GM19468 (cell line): ENCODE measurements at regions not wholly inside any gene's neighbourhood (a gene's known extent, or its start where the extent isn't known, plus 50 kb on each side); places are given as distances from the start of the nearest gene placed in this dataset.

ENCODE experiments used
- ATAC-seq: cut with Tn5 transposase; IDR thresholded peaks from one replicate; pipeline ENCODE4 v1.9.1; 2021; ENCODE audit warnings: mild to moderate bottlenecking, moderate library complexity, moderate number of reproducible peaks; ENCODE audit not compliant: unreplicated experiment; ENCODE audit errors: extremely low read depth

DNA sequence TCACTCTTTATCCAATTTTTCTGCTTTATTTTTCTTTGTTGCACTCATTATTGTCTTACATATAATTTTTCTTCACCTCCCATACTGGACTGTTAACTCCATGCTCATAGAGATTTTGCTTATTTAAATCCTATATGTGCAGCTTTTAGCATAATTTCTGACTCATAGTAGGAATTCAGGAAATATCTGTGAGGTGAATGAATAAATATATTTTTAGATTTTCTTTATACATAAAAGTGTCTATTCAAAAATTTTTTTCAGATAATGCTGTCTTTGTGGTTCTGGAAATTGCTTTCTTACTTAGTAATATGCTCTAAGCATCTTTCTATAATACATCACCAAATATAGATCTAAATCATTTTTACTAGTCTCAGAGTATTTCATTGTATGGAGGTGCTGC, 191.8 kb upstream of the SUCLG2 start:
- no peak for ATAC-seq

DNA sequence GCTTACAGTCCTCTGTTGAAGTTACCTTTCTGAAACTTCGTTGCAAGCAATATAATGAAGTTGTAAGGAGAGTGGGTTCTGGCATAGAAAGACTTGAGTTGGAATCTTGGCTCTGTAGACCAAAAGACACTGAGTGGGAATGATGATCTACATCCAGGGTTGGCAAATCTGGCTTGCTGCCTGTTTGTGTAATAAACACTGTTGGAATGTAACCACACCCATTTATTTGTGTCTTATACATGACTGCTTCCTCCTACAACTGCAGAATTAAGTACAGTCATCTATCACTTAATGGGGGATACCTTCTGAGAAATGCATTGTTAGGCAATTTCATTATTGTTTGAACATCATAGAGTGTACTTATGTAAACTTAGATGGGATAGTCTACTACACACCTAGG, 178.4 kb upstream of the SUCLG2 start:
- ATAC-seq = no peak

DNA sequence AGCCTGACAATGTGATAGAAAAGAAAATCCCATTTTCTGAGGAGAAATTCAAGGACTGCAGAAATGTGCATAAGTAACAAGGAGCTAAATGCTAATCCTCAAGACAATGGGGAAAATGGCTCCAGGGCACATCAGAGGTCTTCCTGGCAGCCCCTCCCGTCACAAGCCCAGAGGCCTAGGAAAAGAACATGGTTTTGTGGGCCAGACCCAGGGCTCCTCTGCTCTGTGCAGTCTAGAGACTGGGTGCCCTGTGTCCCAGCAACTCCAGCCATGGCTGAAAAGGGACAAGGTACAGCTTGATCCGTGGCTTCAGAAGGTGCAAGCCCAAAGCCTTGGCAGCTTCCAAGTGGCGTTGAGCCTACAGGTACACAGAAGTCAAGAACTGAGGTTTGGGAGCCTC, 176.8 kb upstream of the SUCLG2 start:
- no peak for ATAC-seq

DNA sequence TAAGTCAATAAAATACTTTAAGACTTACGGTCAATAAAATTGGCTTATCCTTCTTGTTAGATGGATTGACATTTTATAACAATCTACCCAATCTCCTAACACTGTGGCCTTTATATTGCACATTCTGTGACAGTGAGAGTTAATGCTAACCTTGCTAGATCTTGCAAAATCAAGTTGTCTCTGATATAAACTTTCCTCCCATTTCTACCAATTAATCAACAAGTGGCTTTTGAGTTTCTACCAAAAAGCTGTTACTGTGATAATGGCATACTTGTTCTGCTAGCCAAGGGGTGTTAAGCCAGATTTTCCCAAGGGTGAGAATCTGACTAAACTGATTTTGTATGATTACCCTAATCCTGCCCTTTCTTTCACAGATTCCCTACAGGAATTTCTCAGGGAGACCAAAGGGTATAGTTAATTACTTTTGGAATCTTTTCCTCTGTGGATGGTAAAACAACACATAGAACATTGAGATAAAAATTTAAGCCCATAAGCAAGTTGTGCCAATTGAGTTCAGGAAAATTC, 174.1 kb upstream of the SUCLG2 start:
- ATAC-seq = no peak

DNA sequence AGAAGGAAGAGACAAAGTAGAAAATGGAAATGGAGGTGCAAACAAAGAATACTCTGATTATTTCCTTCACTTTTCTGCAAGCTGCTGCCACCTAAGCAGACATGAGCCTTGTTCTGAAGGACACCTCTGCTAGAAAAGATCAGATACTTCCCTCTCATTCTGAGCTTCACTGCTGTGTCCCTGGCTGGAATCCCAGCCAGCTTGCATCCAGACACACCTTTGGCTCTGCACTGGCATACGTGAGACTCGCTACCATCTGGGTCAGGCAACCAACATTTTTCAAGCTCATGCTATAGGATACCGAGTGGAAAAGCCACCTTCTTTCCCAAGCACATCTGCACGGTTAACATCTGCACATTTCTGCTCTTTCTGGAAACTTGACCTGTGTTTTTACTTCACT, 166.7 kb upstream of the SUCLG2 start:
- ATAC-seq = no peak

DNA sequence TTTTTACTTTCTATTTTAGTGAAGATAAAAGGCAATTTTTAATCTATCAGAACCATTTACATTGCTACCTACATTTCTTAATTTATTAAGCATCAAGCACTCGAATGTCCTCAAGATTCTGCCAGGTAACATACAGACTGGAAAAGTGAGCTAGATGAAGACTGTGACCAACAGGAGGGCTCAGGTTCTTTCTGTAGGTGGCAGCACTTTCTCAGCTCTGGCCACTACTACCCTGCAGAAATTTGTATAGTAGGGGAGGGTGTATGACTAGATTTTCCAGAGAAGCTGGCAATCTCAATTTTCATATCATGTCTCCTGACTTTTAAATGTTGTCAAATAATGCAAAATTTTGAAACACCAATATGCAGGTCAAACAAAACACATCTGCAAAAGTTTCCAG, 165.0 kb upstream of the SUCLG2 start:
- ATAC-seq = no peak

DNA sequence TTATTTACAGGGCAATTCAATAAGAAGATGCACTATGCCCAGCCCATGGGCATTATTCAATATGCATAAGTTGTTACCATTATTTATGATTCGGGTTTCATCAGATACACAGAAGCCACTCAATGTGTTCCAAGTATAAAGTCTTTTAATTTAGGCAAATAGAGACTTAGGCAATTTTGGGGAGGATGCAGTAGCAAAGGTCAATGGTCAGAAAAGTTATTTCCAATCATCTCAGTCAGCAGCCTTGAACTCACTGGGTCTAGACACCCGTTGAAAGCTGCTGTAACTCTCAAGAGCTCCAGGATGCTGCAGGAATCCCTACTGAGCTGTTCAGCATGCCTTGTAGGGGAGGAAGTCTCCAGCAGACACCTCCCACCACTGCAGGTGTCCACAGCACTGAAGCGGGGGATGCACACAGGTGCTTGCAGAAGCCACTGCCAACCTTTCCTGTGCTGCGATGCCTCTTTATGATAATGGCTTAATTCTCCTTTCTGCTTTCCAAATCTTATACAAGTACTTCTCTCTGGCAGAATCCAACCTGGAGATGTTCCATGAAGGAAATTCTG, 155.0 kb upstream of the SUCLG2 start:
- ATAC-seq = no peak

DNA sequence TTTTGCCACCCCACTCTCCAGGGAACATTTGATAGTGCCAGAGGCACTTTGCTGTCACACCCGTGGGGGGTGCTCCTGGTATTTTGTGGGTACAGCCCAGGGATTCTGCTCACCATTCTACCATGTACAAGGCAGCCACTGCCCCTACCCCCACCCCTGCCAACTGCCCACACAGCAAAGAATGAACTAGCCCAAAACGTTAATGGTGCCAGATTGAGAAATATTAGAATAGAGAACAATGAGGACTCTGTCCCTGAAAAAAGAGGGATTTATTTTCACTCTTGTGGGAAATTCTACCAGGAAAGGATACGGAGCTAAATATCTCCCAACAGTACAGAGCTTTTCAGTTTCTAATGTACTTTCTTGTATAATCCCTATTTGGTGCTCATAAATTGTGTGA, 154.5 kb upstream of the SUCLG2 start:
- ATAC-seq = no peak

DNA sequence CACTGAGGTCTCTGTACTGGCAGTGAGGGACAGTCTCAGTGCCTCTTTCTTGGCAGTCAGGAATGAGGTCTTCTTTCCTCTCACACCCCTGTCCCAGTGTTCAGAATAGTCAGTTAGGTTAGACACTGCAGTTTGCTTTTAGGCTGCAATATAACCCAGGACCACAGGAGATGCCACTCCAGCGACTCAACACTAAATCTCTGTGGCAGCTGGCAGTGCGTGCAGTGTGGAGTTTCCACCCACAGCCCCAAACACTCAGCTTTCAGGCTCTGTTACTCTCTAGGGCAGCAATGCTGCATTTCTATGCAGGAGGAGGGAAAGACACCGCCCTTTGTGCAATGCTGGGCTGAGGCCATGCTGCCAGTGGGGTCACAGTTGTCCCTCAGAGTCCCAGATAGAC, 150.2 kb upstream of the SUCLG2 start:
- no peak for ATAC-seq

DNA sequence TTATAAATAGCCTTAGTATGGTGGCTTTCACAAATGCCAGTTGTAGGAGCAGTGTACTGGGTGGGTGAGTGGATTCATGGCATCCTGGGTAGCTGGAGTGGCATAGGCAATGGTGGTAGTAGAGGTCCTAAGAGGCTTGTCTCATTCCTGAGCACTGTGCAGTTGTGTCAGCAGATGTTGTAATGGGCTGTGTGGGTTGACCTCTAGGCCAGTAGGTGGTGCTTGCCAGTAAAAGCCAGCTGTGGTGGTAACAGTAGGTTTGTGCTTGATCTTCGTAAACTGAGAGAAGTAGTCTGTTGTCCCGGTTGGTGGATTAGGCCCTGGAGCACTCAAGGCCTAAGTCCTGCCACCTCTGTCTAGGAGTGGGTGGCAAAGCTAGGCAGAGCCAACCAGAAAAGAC, 149.7 kb upstream of the SUCLG2 start:
- no peak for ATAC-seq

DNA sequence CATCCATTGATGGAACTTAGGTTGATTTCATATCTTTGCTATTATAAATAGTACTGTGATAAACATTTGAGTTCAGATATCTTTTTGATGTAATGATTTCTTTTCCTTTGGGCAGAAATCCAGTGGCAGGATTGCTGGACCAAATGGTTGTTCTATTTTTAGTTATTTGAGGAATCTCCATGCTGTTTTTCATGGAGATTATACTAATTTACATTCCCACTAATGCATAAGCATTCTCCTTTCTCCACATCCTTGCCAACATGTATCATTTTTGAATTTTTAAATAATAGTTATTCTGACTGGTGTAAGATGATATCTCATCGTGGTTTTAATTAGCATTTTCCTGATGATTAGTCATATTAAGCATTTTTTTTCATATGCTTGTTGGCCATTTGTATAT, 144.0 kb upstream of the SUCLG2 start:
- no peak for ATAC-seq

DNA sequence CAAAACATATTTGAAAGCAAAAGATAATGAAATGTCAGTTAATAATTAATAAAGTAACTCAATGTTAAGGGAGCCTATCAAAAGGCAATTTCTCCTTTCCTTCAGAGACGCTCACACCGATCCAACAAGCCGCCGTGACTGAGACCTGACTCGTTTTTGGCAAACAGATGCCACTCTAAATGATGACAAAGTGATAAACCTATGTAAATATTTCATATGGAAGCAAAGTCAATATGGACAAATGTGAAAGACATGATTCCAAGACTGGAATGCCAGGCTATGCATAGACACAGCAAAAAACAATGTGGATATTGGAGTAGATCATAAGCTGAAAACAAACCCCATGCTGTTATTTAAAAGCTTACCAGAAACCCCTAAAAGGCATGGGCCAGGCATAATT, 137.2 kb upstream of the SUCLG2 start:
- ATAC-seq = no peak

DNA sequence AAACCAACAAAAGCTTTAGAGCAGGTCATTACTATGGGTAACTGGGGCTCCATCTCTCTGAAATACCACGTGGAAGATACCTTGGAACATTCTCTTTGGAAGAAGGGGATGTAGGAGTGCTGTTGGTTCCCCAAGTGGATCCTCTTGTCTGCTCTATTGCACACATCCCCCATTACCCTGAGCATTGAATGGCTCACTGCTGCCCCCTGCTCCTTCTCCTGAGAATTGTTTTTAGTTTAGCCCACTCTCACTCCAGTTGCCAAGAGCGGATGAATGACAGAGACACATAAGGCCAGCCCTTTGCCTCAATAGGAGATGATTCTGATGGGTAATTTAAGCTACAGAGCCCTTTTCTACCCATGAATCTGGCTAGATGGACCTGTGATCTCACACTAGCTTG, 135.6 kb upstream of the SUCLG2 start:
- ATAC-seq = peak; percentile 39

DNA sequence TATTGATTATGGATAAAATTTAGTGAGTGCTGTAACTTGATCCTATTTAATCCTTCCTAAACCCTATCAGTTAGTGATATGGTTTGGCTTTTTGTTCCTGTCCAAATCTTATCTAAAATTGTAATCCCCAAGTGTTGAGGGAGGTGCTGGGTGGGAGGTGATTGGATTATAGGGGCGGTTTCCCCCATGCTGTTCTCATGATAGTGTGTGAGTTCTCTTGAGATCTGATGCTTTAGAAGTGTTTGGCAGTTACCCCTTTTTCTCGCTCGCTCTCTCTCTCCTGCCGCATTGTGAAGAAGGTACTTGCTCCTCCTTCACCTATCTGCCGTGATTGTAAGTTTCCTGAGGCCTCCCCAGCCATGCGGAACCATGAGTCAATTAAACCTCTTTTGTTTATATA, 134.0 kb upstream of the SUCLG2 start:
- no peak for ATAC-seq

DNA sequence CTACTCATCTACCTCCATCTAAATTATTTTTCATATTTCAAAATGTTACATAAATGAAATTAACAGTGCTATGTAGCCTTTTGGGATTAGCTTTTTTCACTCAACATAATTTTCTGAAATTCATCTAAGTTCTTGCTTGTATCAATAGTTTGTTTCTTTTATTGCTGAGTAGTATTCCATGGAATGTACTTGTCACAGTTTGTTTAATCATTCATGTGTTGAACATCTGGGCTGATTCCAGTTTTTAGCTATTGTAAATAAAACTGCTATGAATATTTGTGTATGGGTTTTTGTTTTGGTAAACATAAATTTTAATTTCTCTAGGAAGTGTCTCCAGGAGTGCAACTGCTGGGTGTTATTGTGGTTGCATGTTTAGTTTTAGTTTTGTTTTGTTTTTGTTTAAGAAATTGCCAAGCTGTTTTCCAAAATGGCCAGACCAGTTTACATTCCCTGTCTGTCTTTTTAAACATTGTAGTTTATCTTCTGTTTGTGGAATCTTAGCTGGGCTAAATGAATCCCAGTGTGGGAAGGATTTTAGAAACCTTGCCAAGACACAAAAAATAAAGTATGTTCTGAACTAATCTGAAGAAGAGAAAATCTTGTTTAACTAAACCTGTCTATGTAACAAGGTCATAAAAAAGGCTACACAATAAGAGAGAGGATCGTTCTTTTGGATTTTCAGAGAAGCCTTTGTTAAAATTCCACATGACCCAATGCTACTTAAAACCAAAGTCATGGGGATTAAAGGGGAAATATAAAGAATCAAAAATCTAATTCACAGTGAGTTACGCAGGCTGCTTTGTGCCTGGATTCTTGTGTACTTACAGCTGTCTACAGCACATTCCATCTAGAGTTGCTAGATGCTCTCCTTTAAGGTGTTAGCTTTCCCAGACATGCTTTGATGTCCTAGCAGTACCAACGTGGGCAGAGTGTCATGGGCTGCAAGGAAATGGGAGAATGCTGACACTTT, 129.2 kb upstream of the SUCLG2 start:
- ATAC-seq = no peak

DNA sequence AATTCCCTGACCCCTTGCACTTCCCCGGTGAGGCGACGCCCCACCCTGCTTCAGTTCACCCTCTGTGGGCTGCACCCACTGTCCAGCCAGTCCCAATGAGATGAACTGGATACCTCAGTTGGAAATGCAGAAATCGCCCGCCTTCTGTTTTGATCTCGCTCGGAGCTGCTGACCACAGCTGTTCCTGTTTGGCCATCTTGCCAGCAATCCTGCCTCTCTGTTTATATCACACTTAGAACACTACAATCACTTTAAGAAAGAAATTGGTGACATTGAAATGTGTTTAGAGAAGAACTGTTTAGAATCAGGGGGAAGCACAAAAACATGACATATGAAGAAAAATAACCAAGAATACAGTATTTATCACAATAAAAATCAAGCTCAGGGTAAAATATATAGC, 127.5 kb upstream of the SUCLG2 start:
- no peak for ATAC-seq

DNA sequence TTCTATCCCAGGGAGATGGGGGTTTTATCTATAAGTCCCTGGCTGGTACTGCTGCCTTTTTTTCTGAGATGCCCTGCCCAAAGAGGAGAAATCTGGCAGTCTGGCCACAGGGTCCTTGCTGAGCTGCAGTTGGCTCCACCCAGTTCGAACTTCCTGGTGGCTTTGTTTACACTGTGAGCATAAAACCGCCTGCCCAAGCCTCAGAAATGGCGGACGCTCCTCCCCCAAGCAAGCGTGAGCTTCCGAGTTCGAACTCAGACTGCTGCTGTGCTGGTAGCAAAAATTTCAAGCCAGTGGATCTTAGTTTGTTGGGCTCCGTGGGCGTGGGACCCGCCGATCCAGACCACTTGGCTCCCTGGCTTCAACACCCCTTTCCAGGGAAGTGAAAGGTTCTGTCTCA, 126.8 kb upstream of the SUCLG2 start:
- no peak for ATAC-seq

DNA sequence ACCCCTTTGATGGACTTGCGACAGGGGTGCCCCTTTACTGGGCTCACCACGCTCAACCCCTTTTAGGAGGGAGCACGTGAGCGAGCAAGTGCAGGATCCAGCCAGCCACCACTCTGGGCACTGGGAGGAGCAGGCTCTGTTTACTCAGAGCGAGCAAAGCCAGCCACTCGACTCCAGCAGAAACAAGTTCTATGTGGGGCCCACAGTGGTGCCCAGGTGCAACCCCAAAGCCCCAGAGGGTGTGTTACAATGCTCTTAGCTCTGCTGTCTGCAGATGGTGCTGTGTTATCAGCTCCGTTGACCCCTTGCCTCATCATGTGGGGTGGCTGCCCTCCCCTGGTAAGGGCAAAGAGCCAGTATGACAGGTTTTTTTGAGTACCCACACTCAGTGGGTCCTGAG, 120.3 kb upstream of the SUCLG2 start:
- no peak for ATAC-seq

DNA sequence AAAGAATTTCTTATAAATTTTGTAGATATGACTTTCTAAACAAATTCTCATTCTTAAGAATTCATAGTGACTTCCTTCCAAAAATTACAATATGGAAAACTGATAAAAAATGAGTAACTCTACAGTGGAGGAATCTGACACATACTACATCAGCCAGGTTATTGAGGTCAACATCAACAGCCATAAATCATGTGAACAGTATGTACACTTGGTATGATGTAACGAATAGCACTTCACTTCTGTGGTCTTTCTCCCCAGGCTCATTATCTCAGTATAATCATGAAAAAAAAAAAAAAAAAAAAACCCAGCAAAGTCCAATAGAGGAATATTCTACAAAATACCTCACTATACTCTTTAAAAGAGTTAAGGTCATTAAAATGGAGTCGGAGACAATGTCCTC, 111.2 kb upstream of the SUCLG2 start:
- ATAC-seq = no peak

DNA sequence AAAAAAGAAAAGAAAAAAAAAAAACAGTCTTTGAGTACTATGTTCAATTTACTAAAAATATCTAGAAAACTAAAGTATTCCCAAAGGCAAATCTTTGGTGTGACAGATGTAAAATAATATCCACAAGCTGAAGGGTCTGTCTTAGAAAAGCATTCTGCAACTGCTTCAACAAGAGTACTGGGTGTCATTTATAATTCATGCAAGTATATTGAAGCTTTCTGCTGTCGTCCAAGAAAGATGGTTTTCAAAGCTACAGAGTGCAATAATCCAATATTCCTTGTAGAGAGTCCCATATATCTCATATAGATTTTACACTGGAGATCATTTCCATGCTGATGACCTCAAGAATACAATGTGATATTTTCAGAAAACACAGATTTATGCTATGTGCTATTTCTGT, 90.9 kb upstream of the SUCLG2 start:
- ATAC-seq = no peak

DNA sequence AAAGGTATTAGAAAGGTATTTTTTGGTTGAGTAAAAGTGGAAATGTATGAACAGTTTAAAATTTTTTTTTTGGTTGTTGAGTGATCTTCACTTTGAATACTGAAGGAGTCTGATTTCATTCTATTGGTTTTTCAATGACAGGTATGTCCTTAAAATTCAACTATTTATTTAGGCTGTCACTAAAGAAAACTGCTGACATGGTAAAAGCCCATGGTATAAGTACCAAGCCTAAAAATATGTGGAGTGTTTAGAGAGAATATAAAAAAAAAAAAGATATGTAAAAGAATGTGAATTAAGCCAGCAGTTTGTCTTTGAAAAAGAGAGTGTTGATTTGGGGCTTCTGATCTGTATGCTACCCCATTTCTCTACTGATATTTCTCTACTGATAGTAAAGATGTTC, 90.3 kb upstream of the SUCLG2 start:
- no peak for ATAC-seq

DNA sequence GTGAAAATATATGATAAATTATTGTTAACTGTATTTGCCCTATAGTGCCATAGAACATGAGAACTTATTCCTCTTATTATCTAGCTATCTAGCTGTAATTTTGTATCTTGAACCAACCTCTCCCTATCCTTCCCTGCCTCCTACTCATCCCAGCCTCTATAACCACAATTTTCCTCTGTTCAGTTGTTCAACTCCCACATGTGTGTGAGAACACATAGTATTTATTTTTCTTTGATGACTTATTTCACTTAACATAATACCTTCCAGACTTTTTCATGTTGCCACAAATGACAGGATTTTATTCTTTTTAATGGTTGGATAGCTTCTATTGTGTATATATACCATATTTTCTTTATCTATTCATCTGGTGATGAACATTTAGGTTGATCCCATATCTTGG, 85.4 kb upstream of the SUCLG2 start:
- ATAC-seq = no peak
